ENCODE measurements at regions not wholly inside any gene's neighbourhood (a gene's known extent, or its start where the extent isn't known, plus 50 kb on each side); places are given as distances from the start of the nearest gene placed in this dataset.
"Not testable (repeated sequence)": the region's sequence is repeated elsewhere in the genome, so short reads cannot be mapped to it uniquely, and the experiment has no call there.

DNA sequence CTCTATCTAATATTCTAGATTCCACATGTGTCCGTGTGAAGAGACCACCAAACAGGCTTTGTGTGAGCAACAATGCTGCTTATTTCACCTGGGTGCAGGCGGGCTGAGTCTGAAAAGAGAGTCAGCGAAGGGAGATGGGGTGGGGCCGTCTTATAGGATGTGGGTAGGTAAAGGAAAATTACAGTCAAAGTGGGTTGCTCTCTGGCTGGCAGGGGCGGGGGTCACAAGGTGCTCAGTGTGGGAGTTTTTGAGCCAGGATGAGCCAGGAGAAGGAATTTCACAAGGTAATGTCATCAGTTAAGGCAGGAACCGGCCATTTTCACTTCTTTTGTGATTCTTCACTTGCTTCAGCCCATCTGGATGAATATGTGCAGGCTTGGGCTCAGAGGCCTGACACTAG lies 779.3 kb downstream of the RNF144A start:
- TF ChIP-seq, protein P1, sequence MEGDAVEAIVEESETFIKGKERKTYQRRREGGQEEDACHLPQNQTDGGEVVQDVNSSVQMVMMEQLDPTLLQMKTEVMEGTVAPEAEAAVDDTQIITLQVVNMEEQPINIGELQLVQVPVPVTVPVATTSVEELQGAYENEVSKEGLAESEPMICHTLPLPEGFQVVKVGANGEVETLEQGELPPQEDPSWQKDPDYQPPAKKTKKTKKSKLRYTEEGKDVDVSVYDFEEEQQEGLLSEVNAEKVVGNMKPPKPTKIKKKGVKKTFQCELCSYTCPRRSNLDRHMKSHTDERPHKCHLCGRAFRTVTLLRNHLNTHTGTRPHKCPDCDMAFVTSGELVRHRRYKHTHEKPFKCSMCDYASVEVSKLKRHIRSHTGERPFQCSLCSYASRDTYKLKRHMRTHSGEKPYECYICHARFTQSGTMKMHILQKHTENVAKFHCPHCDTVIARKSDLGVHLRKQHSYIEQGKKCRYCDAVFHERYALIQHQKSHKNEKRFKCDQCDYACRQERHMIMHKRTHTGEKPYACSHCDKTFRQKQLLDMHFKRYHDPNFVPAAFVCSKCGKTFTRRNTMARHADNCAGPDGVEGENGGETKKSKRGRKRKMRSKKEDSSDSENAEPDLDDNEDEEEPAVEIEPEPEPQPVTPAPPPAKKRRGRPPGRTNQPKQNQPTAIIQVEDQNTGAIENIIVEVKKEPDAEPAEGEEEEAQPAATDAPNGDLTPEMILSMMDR (IDR thresholded peaks at IDR 0.05 in 2 of 3, conservative IDR thresholded peaks at IDR 0.05 in 1 of 3; ENCODE audit: borderline replicate concordance in 1 of 3, insufficient read depth in 1 of 3, low read depth in 2 of 3, low read length in 2 of 3), result not testable (repeated sequence)
- TF ChIP-seq EZH2phosphoT487 (IDR thresholded peaks at IDR 0.05; ENCODE audit: borderline replicate concordance); ZNF274 (IDR thresholded peaks at IDR 0.05; ENCODE audit: low read depth, low read length); SIN3A (IDR thresholded peaks at IDR 0.05; ENCODE audit: low read depth); EZH2 (IDR thresholded peaks at IDR 0.05); SP1 (IDR thresholded peaks at IDR 0.05; ENCODE audit: low read depth); POLR2A (IDR thresholded peaks at IDR 0.05; ENCODE audit: borderline replicate concordance, extremely low read depth, insufficient read depth, insufficient read length): not testable (repeated sequence)
- TF ChIP-seq, protein P2, sequence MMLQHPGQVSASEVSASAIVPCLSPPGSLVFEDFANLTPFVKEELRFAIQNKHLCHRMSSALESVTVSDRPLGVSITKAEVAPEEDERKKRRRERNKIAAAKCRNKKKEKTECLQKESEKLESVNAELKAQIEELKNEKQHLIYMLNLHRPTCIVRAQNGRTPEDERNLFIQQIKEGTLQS (IDR thresholded peaks at IDR 0.05), result not testable (repeated sequence)
